ENCODE measurements at regions not wholly inside any gene's neighbourhood (a gene's known extent, or its start where the extent isn't known, plus 50 kb on each side); places are given as distances from the start of the nearest gene placed in this dataset.

DNA sequence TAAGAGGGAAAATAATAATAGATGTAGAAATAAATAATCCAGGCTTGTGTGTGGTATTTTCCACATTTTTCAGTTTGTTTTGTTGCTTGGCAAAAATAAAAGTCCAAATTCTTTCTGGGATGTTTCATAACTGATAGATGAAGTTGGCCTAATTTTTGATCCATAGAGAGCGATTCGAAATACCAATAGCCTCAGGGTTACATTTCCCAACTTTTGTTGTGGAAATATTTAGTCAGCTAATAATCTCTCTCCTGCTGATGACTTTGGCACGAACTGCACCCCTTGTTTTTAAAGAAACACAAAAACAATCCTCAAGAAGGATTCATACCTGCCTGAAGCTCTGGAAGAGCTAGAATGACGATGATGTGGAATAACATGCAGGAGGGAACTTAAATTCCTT is 483.2 kb downstream of the ADRA2A start:
- no peaks in the 10 kb centered on the region for H3K9me3 ChIP-seq
- no peak overlapping the region for H3K27ac ChIP-seq
- H3K4me1 ChIP-seq, result no peaks in the 10 kb centered on the region
- DNase-seq (no peak), ATAC-seq (no peak)
- no peaks in the 10 kb centered on the region for H3K36me3 ChIP-seq
- intact Hi-C loops (cut with DNase I), result no loop called here
- H3K4me3 ChIP-seq, result no peak overlapping the region
- no peaks in the 10 kb centered on the region for H3K27me3 ChIP-seq
- no peak for TF ChIP-seq CTCF (IDR thresholded peaks at IDR 0.05)

DNA sequence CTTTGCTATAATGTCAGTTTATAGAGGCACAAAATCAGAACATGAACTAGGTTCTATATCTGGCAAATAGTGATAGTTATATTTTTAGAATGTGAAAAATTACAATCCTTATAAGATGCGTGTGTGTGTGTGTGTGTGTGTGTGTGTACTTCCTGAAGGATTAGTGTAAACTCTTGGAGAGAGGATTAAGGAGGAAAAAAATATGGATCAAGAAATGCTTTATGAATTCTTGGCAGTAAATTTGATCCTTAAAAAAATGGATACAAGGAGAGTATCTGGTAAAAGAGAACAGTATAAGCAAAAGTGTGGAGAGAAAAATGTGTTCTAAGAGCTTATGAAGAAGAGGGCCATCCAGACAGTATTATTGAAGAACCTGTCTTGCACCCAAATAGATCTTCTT is 484.3 kb downstream of the ADRA2A start:
- intact Hi-C loops (cut with DNase I), result no loop called here
- Histone ChIP-seq H3K27ac (no peak overlapping the region), H3K4me3 (no peak overlapping the region), H3K4me1 (no peaks in the 10 kb centered on the region), H3K36me3 (no peaks in the 10 kb centered on the region), H3K9me3 (no peaks in the 10 kb centered on the region), H3K27me3 (no peaks in the 10 kb centered on the region)
- DNase-seq (no peak), ATAC-seq (no peak)
- TF ChIP-seq CTCF (IDR thresholded peaks at IDR 0.05), result no peak

- H3K4me3 ChIP-seq, result no peak overlapping the region
- ATAC-seq (no peak), DNase-seq (no peak)
- no peaks in the 10 kb centered on the region for H3K27me3 ChIP-seq
- intact Hi-C loops (cut with DNase I), result no loop called here
- no peaks in the 10 kb centered on the region for H3K36me3 ChIP-seq
- H3K4me1 ChIP-seq, result no peaks in the 10 kb centered on the region
- TF ChIP-seq CTCF (IDR thresholded peaks at IDR 0.05), result no peak
- H3K9me3 ChIP-seq, result no peaks in the 10 kb centered on the region
- H3K27ac ChIP-seq, result no peak overlapping the region
Measured at GRCh38 chr10:111565542-111565941, 488.7 kb downstream of the ADRA2A start.

DNA sequence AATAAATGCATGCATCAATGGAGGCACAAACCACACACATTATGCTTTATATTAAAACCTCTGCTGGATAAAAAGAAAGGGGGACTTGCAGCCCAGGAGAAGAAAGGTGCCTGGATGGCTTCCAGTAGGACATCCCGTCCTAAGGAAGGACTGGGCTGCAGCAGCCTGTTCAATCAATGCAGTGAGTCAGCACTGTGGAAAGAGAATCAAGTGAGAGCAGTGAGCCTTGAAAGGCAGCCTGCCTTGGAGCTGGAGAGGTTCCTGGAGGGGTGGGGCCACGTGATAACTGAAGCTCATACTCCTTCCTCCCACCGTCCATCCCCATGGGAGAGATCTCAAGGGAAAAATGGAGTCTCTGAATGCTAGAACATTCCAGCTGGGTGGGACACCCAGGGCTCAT is 501.2 kb downstream of the ADRA2A start:
- intact Hi-C loops (cut with DNase I), result no loop called here
- no peak for ATAC-seq
- H3K4me1 ChIP-seq, result no peaks in the 10 kb centered on the region
- no peak for TF ChIP-seq CTCF (IDR thresholded peaks at IDR 0.05)
- no peaks in the 10 kb centered on the region for H3K9me3 ChIP-seq
- no peaks in the 10 kb centered on the region for H3K27me3 ChIP-seq
- H3K36me3 ChIP-seq, result no peaks in the 10 kb centered on the region
- no peak for DNase-seq
- no peak overlapping the region for H3K4me3 ChIP-seq
- H3K27ac ChIP-seq, result no peak overlapping the region

- ATAC-seq, result no peak
- no peaks in the 10 kb centered on the region for H3K4me1 ChIP-seq
- no peak overlapping the region for H3K27ac ChIP-seq
- intact Hi-C loops (cut with DNase I), result no loop called here
- no peaks in the 10 kb centered on the region for H3K36me3 ChIP-seq
- no peaks in the 10 kb centered on the region for H3K9me3 ChIP-seq
- no peak overlapping the region for H3K4me3 ChIP-seq
- DNase-seq, result no peak
- no peaks in the 10 kb centered on the region for H3K27me3 ChIP-seq
- TF ChIP-seq CTCF (IDR thresholded peaks at IDR 0.05), result no peak
Measured at GRCh38 chr10:111579473-111579872, 502.6 kb downstream of the ADRA2A start.
